OCI-LY7 (cell line): ENCODE measurements at regions not wholly inside any gene's neighbourhood (a gene's known extent, or its start where the extent isn't known, plus 50 kb on each side); places are given as distances from the start of the nearest gene placed in this dataset.

ENCODE experiments used
- EZH2phosphoT487 ChIP-seq: fragments of 200-600 bp; sonication (generic); IDR thresholded peaks from 2 replicates; pipeline ENCODE4 v1.6.1; 2018; ENCODE audit warnings: low read depth, borderline replicate concordance, mild to moderate bottlenecking, mixed run types, antibody characterized with exemption, low read length, moderate library complexity, mixed read lengths
- TF ChIP-seq, protein P1 (sequence below): fragments of 200-600 bp; sonication (generic); conservative IDR thresholded peaks from 2 replicates; pipeline ENCODE4 v1.5.1; 2014; ENCODE audit warnings: mild to moderate bottlenecking, antibody characterized with exemption, low read length, moderate library complexity, mixed read lengths

DNA sequence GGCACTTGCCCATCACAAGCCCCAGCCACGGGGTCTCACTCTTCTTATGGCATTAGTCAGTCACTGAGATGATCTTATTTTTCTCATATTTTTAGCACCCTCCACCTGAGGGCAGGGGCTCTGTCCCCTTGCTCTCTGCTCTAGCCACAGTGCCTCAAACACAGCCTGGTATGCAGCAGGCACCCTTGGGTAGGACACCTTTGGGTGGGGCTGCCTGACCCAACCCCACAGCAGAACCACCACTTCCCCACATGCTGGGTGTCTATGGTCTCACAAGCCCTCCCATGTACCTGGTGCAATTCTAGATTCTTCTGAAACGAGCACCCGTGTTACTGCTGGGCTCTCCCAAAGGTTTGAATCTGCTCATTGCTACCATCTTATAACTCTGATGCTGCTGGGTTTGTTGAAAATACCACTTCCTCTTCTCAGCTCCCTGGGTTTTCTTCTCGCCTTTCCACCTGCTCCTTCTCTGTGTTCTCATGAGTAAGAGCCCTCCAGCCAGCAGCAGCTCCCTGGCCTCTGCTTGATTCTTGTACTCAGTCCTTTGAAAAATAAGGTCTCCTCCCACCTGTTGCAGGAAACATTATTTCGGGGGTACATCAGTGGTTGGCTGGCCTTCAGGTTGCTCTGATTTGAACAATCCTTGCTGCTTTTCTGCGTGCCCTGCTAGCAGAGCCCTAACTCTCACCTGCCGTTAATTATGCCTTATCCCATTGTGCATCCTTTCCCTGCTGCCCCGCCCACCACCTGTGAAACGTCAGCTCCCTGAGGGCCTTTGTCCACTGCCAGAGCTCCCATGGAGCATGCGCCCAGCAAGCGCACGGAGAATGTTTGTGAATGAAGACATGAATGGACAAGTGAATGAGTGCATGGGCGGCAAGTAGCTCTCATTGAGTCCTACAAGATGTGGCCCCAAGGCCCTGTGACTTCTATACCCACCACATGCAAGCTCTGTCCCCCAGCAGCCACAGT, 1181.6 kb downstream of the TBC1D22A start:
- TF ChIP-seq, protein P1, sequence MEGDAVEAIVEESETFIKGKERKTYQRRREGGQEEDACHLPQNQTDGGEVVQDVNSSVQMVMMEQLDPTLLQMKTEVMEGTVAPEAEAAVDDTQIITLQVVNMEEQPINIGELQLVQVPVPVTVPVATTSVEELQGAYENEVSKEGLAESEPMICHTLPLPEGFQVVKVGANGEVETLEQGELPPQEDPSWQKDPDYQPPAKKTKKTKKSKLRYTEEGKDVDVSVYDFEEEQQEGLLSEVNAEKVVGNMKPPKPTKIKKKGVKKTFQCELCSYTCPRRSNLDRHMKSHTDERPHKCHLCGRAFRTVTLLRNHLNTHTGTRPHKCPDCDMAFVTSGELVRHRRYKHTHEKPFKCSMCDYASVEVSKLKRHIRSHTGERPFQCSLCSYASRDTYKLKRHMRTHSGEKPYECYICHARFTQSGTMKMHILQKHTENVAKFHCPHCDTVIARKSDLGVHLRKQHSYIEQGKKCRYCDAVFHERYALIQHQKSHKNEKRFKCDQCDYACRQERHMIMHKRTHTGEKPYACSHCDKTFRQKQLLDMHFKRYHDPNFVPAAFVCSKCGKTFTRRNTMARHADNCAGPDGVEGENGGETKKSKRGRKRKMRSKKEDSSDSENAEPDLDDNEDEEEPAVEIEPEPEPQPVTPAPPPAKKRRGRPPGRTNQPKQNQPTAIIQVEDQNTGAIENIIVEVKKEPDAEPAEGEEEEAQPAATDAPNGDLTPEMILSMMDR = no peak
- TF ChIP-seq EZH2phosphoT487 = no peak
